Thoracic aorta (tissue), 2 donors: ENCODE measurements at regions not wholly inside any gene's neighbourhood (a gene's known extent, or its start where the extent isn't known, plus 50 kb on each side); places are given as distances from the start of the nearest gene placed in this dataset.

Source experiments
- ATAC-seq: fragments of 150-250 bp; one replicate; pipeline ENCODE4 v1.8.0; 2017; ENCODE audit warnings: low read depth; ENCODE audit not compliant: insufficient number of reproducible peaks, low FRiP score
- DNase-seq: peaks from one replicate; pipeline ENCODE4 v3.0.0-alpha.2; 2020; ENCODE audit warnings: low spot score
- H3K27ac ChIP-seq, 2 donors: fragments of 200-600 bp; sonication (generic); 1 replicate in 1 of 2; 2 replicates in 1 of 2; pipeline ENCODE4 v1.5.1; 2016; ENCODE audit warnings: mild to moderate bottlenecking in 2 of 2, moderate library complexity in 2 of 2
- H3K27me3 ChIP-seq: fragments of 200-600 bp; sonication (generic); replicated peaks from 2 replicates; pipeline ENCODE4 v1.6.0; 2016; ENCODE audit warnings: mild to moderate bottlenecking; ENCODE audit not compliant: insufficient read depth
- H3K36me3 ChIP-seq: fragments of 200-600 bp; sonication (generic); one replicate; pipeline ENCODE4 v1.5.1; 2016
- H3K4me1 ChIP-seq, 2 donors: fragments of 200-600 bp; sonication (generic); 1 replicate in 1 of 2; 2 replicates in 1 of 2; pipeline versions ENCODE4 v1.5.1 to v1.6.0; 2016; ENCODE audit warnings: low read depth in 2 of 2, mild to moderate bottlenecking in 1 of 2; ENCODE audit not compliant: control insufficient read depth in 1 of 2
- H3K4me3 ChIP-seq: fragments of 200-600 bp; sonication (generic); 2 replicates; pipeline ENCODE4 v1.5.1; 2016; ENCODE audit warnings: mild to moderate bottlenecking
- H3K9me3 ChIP-seq: fragments of 200-600 bp; sonication (generic); 2 replicates; pipeline ENCODE4 v1.5.1; 2016
- CTCF ChIP-seq: fragments of 200-600 bp; sonication (generic); IDR thresholded peaks from one replicate; pipeline ENCODE4 v1.5.1; 2019; ENCODE audit warnings: antibody characterized with exemption

GRCh38 chr2:18428516-18428915 is 131.9 kb downstream of the RDH14 start:
- Histone ChIP-seq H3K27me3 (no peaks in the 10 kb centered on the region), H3K4me3 (no peak overlapping the region), H3K36me3 (no peaks in the 10 kb centered on the region), H3K27ac (no peak overlapping the region), H3K4me1 (peaks cover 0 to 22% of the 10 kb centered on the region in 2 donors), H3K9me3 (no peaks in the 10 kb centered on the region)
- ATAC-seq (no peak), DNase-seq (no peak)
- no peak for TF ChIP-seq CTCF

- H3K27ac ChIP-seq = no peak overlapping the region
- H3K27me3 ChIP-seq = no peaks in the 10 kb centered on the region
- ATAC-seq = no peak
- no peak for TF ChIP-seq CTCF
- no peaks in the 10 kb centered on the region for H3K9me3 ChIP-seq
- H3K4me3 ChIP-seq = no peak overlapping the region
- DNase-seq = no peak
- no peaks in the 10 kb centered on the region for H3K36me3 ChIP-seq
- H3K4me1 ChIP-seq = peaks cover 0 to 14% of the 10 kb centered on the region in 2 donors
Measured at GRCh38 chr2:18427762-18428161, 132.7 kb downstream of the RDH14 start.

- no peak for DNase-seq
- Histone ChIP-seq H3K4me3 (no peak overlapping the region), H3K4me1 (peaks cover 0 to 11% of the 10 kb centered on the region in 2 donors), H3K27ac (peak overlapping the region in 1 of 2 donors; percentile 11), H3K27me3 (no peaks in the 10 kb centered on the region), H3K36me3 (no peaks in the 10 kb centered on the region), H3K9me3 (no peaks in the 10 kb centered on the region)
- TF ChIP-seq CTCF = no peak
- no peak for ATAC-seq
Measured at GRCh38 chr2:18426174-18426573, 134.3 kb downstream of the RDH14 start.

GRCh38 chr2:18425210-18425703 is 135.2 kb downstream of the RDH14 start:
- H3K9me3 ChIP-seq = no peaks in the 10 kb centered on the region
- ATAC-seq (no peak), DNase-seq (no peak)
- H3K27me3 ChIP-seq = no peaks in the 10 kb centered on the region
- H3K36me3 ChIP-seq = no peaks in the 10 kb centered on the region
- peak overlapping the region in 1 of 2 donors; percentile 11 for H3K27ac ChIP-seq
- no peak overlapping the region for H3K4me3 ChIP-seq
- TF ChIP-seq CTCF = no peak
- H3K4me1 ChIP-seq = peaks cover 0 to 11% of the 10 kb centered on the region in 2 donors

- no peak overlapping the region for H3K4me3 ChIP-seq
- H3K9me3 ChIP-seq = no peaks in the 10 kb centered on the region
- H3K4me1 ChIP-seq = peaks cover 0 to 11% of the 10 kb centered on the region in 2 donors
- TF ChIP-seq CTCF = no peak
- H3K36me3 ChIP-seq = no peaks in the 10 kb centered on the region
- DNase-seq (no peak), ATAC-seq (no peak)
- H3K27ac ChIP-seq = no peak overlapping the region
- no peaks in the 10 kb centered on the region for H3K27me3 ChIP-seq
Measured at GRCh38 chr2:18423636-18424035, 136.8 kb downstream of the RDH14 start.
